ENCODE measurements at regions not wholly inside any gene's neighbourhood (a gene's known extent, or its start where the extent isn't known, plus 50 kb on each side); places are given as distances from the start of the nearest gene placed in this dataset.

- TF ChIP-seq POLR2A (IDR thresholded peaks at IDR 0.05) (no peak), CTCF (IDR thresholded peaks at IDR 0.05) (no peak)
Measured at GRCh38 chr7:86950360-86950759, 109.1 kb downstream of the ELAPOR2 start.

Data from lower leg skin (tissue), 3 donors.